ENCODE measurements at regions not wholly inside any gene's neighbourhood (a gene's known extent, or its start where the extent isn't known, plus 50 kb on each side); places are given as distances from the start of the nearest gene placed in this dataset.

DNA sequence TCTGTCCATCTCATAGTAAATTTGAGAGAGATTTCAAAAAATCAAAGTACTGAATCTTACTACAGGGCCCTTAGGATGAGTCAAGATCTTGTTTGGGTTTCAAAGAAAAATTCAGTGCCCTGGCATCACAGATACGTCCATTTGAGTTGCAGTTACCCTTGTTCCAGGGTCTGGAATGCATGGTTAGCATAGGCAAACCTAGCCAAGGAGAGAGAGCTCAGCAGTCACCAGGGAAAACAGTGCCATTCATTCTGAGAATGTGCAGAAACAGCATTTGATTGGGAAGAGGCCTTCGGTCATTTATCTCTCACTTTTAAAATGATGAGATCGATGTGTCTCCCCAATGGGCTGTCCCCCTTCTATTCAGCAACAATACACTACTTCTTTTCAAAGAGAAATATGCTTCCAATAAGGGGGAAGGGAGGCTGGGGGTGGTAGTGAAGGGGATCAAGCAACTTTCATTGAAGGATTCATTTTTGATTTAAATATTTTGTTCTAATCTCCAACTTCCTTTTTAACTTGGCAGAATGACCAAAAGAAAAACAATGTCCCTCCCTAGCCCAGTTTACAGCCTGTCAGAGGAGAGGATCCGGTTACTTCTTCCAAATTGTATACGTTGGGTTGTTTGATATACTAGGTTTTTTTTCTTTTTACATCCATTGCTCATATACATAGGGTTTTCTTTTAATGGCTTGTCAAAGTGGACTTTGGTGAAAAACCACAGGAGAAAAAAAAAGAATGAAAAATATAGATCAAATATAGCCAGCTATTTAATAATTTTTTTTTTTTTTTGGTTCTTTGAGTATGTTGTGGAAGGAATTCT, 491.1 kb downstream of the CCDC171 start:
- TF ChIP-seq EZH2 (IDR thresholded peaks at IDR 0.05; ENCODE audit: low read length): no peak
- TF ChIP-seq, protein P1, sequence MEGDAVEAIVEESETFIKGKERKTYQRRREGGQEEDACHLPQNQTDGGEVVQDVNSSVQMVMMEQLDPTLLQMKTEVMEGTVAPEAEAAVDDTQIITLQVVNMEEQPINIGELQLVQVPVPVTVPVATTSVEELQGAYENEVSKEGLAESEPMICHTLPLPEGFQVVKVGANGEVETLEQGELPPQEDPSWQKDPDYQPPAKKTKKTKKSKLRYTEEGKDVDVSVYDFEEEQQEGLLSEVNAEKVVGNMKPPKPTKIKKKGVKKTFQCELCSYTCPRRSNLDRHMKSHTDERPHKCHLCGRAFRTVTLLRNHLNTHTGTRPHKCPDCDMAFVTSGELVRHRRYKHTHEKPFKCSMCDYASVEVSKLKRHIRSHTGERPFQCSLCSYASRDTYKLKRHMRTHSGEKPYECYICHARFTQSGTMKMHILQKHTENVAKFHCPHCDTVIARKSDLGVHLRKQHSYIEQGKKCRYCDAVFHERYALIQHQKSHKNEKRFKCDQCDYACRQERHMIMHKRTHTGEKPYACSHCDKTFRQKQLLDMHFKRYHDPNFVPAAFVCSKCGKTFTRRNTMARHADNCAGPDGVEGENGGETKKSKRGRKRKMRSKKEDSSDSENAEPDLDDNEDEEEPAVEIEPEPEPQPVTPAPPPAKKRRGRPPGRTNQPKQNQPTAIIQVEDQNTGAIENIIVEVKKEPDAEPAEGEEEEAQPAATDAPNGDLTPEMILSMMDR (optimal IDR thresholded peaks at IDR 0.05 in 1 of 3, IDR thresholded peaks at IDR 0.05 in 1 of 3, conservative IDR thresholded peaks at IDR 0.05 in 1 of 3; ENCODE audit: extremely low read depth in 1 of 3, insufficient read depth in 2 of 3, low read length in 3 of 3): no peak
